CD4-positive, alpha-beta T cell treated with Interleukin-17A for 1 hour (primary cell): ENCODE measurements at regions not wholly inside any gene's neighbourhood (a gene's known extent, or its start where the extent isn't known, plus 50 kb on each side); places are given as distances from the start of the nearest gene placed in this dataset.
"Not testable (repeated sequence)": the region's sequence is repeated elsewhere in the genome, so short reads cannot be mapped to it uniquely, and the experiment has no call there.

Source experiments
- DNase-seq: peaks from one replicate; pipeline ENCODE4 v3.0.0-alpha.2; 2020

GRCh38 chr2:155498106-155498505 is 799.6 kb downstream of the KCNJ3 start:
- no peak for DNase-seq

- DNase-seq, result no peak
Measured at GRCh38 chr2:155494744-155495143, 796.2 kb downstream of the KCNJ3 start.

GRCh38 chr2:155485141-155485842 is 786.8 kb downstream of the KCNJ3 start:
- DNase-seq, result no peak

GRCh38 chr2:155481141-155481540 is 782.6 kb downstream of the KCNJ3 start:
- DNase-seq, result no peak

- not testable (repeated sequence) for DNase-seq
Measured at GRCh38 chr2:155472018-155472417, 773.5 kb downstream of the KCNJ3 start.

- no peak for DNase-seq
Measured at GRCh38 chr2:155456222-155456621, 757.7 kb downstream of the KCNJ3 start.

GRCh38 chr2:155442755-155443372 is 744.4 kb downstream of the KCNJ3 start:
- no peak for DNase-seq

- DNase-seq, result no peak
Measured at GRCh38 chr2:155442088-155442487, 743.6 kb downstream of the KCNJ3 start.

- DNase-seq, result no peak
Measured at GRCh38 chr2:155431004-155431507, 732.6 kb downstream of the KCNJ3 start.

GRCh38 chr2:155427470-155427869 is 729.0 kb downstream of the KCNJ3 start:
- no peak for DNase-seq

- no peak for DNase-seq
Measured at GRCh38 chr2:155424518-155424917, 726.0 kb downstream of the KCNJ3 start.

GRCh38 chr2:155418753-155419152 is 720.3 kb downstream of the KCNJ3 start:
- DNase-seq, result no peak

GRCh38 chr2:155412598-155412997 is 714.1 kb downstream of the KCNJ3 start:
- no peak for DNase-seq

- no peak for DNase-seq
Measured at GRCh38 chr2:155404433-155405002, 706.0 kb downstream of the KCNJ3 start.

- no peak for DNase-seq
Measured at GRCh38 chr2:155393406-155393805, 694.9 kb downstream of the KCNJ3 start.

- no peak for DNase-seq
Measured at GRCh38 chr2:155391613-155392130, 693.2 kb downstream of the KCNJ3 start.

- DNase-seq, result no peak
Measured at GRCh38 chr2:155389224-155389623, 690.7 kb downstream of the KCNJ3 start.

GRCh38 chr2:155384555-155385123 is 686.1 kb downstream of the KCNJ3 start:
- DNase-seq, result no peak

GRCh38 chr2:155382776-155383175 is 684.3 kb downstream of the KCNJ3 start:
- DNase-seq, result no peak

- no peak for DNase-seq
Measured at GRCh38 chr2:155381436-155381835, 682.9 kb downstream of the KCNJ3 start.

GRCh38 chr2:155379494-155379893 is 681.0 kb downstream of the KCNJ3 start:
- DNase-seq, result no peak

- no peak for DNase-seq
Measured at GRCh38 chr2:155377931-155378444, 679.5 kb downstream of the KCNJ3 start.

- DNase-seq, result no peak
Measured at GRCh38 chr2:155377266-155377680, 678.8 kb downstream of the KCNJ3 start.
